Type B pancreatic cell (in vitro differentiated cells): ENCODE measurements at regions not wholly inside any gene's neighbourhood (a gene's known extent, or its start where the extent isn't known, plus 50 kb on each side); places are given as distances from the start of the nearest gene placed in this dataset.

ENCODE experiments used
- DNase-seq: peaks from one replicate; pipeline ENCODE4 v3.0.0; 2021; ENCODE audit warnings: mixed read lengths; ENCODE audit not compliant: unreplicated experiment; ENCODE audit errors: extremely low spot score
- H3K27ac Mint-ChIP-seq: 2 replicates; pipeline ENCODE4 v1.8.0; 2021; ENCODE audit warnings: mild to moderate bottlenecking, mixed read lengths
- H3K27me3 Mint-ChIP-seq: 2 replicates; pipeline ENCODE4 v1.8.0; 2021; ENCODE audit warnings: mixed read lengths
- H3K36me3 Mint-ChIP-seq: 2 replicates; pipeline ENCODE4 v1.8.0; 2021; ENCODE audit warnings: mixed read lengths
- H3K4me1 Mint-ChIP-seq: one replicate; pipeline ENCODE4 v1.8.0; 2021; ENCODE audit warnings: mixed read lengths; ENCODE audit not compliant: unreplicated experiment
- H3K4me3 Mint-ChIP-seq: 2 replicates; pipeline ENCODE4 v1.8.0; 2021; ENCODE audit warnings: mild to moderate bottlenecking, mixed read lengths
- H3K9me3 Mint-ChIP-seq: 2 replicates; pipeline ENCODE4 v1.8.0; 2021; ENCODE audit warnings: mixed read lengths
- CTCF ChIP-seq: fragments of 200-600 bp; sonication (generic); conservative IDR thresholded peaks from 2 replicates; pipeline ENCODE4 v1.5.0; 2021; ENCODE audit warnings: antibody characterized with exemption, mild to moderate bottlenecking

GRCh38 chr10:29064680-29065079 lies 224.2 kb upstream of the LYZL1 start:
- Mint-ChIP-seq H3K9me3 (no peaks in the 10 kb centered on the region), H3K4me1 (peaks cover 40% of the 10 kb centered on the region), H3K4me3 (peak overlapping the region; percentile 53), H3K27me3 (no peaks in the 10 kb centered on the region), H3K27ac (peak overlapping the region; percentile 16), H3K36me3 (no peaks in the 10 kb centered on the region)
- DNase-seq, result no peak
- TF ChIP-seq CTCF, result no peak

- no peaks in the 10 kb centered on the region for H3K36me3 Mint-ChIP-seq
- peaks cover 43% of the 10 kb centered on the region for H3K4me1 Mint-ChIP-seq
- no peak overlapping the region for H3K4me3 Mint-ChIP-seq
- DNase-seq, result no peak
- H3K27me3 Mint-ChIP-seq, result no peaks in the 10 kb centered on the region
- H3K27ac Mint-ChIP-seq, result no peak overlapping the region
- no peaks in the 10 kb centered on the region for H3K9me3 Mint-ChIP-seq
- TF ChIP-seq CTCF, result no peak
Observed at GRCh38 chr10:29067161-29067560, 221.7 kb upstream of the LYZL1 start.

GRCh38 chr10:29067628-29068027 lies 221.2 kb upstream of the LYZL1 start:
- H3K4me1 Mint-ChIP-seq, result peaks cover 43% of the 10 kb centered on the region
- H3K9me3 Mint-ChIP-seq, result no peaks in the 10 kb centered on the region

GRCh38 chr10:29068302-29068701 lies 220.6 kb upstream of the LYZL1 start:
- TF ChIP-seq CTCF, result no peak
- Mint-ChIP-seq H3K4me3 (no peak overlapping the region), H3K9me3 (peaks cover 4% of the 10 kb centered on the region), H3K4me1 (peaks cover 47% of the 10 kb centered on the region), H3K27me3 (no peaks in the 10 kb centered on the region), H3K36me3 (peaks cover 1% of the 10 kb centered on the region), H3K27ac (no peak overlapping the region)
- no peak for DNase-seq

More at GRCh38 chr10:29067628-29068027, 221.2 kb upstream of the LYZL1 start:
- no peak for TF ChIP-seq CTCF
- Mint-ChIP-seq H3K36me3 (no peaks in the 10 kb centered on the region), H3K27me3 (no peaks in the 10 kb centered on the region), H3K4me3 (no peak overlapping the region), H3K27ac (no peak overlapping the region)
- DNase-seq, result no peak

- DNase-seq, result no peak
- Mint-ChIP-seq H3K27ac (no peak overlapping the region), H3K4me1 (peaks cover 45% of the 10 kb centered on the region), H3K36me3 (peaks cover 3% of the 10 kb centered on the region), H3K4me3 (no peak overlapping the region), H3K9me3 (peaks cover 8% of the 10 kb centered on the region), H3K27me3 (no peaks in the 10 kb centered on the region)
- TF ChIP-seq CTCF, result no peak
Observed at GRCh38 chr10:29068966-29069365, 219.9 kb upstream of the LYZL1 start.

GRCh38 chr10:29069941-29070340 lies 218.9 kb upstream of the LYZL1 start:
- no peak for TF ChIP-seq CTCF
- peaks cover 8% of the 10 kb centered on the region for H3K9me3 Mint-ChIP-seq
- peaks cover 3% of the 10 kb centered on the region for H3K36me3 Mint-ChIP-seq
- no peak for DNase-seq
- peaks cover 36% of the 10 kb centered on the region for H3K4me1 Mint-ChIP-seq
- no peak overlapping the region for H3K4me3 Mint-ChIP-seq
- H3K27me3 Mint-ChIP-seq, result no peaks in the 10 kb centered on the region
- no peak overlapping the region for H3K27ac Mint-ChIP-seq
